ENCODE measurements at regions not wholly inside any gene's neighbourhood (a gene's known extent, or its start where the extent isn't known, plus 50 kb on each side); places are given as distances from the start of the nearest gene placed in this dataset.

- DNase-seq (ENCODE audit: insufficient read length, low spot score) (no peak), FAIRE-seq (no peak)
- TF ChIP-seq PAX5 (IDR thresholded peaks at IDR 0.05; ENCODE audit: insufficient read depth, low read length, severe bottlenecking) = no peak
- TF ChIP-seq POU2F2 (IDR thresholded peaks at IDR 0.05; ENCODE audit: low read depth, low read length) = no peak
- TF ChIP-seq POLR2AphosphoS5 (IDR thresholded peaks at IDR 0.05; ENCODE audit: low read depth, low read length) = no peak
- no peak for TF ChIP-seq POLR2A (IDR thresholded peaks at IDR 0.05; ENCODE audit: low read depth, low read length)
- TF ChIP-seq TAF1 (IDR thresholded peaks at IDR 0.05; ENCODE audit: low read depth, low read length) = no peak
- TF ChIP-seq SPI1 (IDR thresholded peaks at IDR 0.05; ENCODE audit: low read depth, low read length) = no peak
Observed at GRCh38 chr9:121568343-121569265, 69.0 kb upstream of the GGTA1 start.

- DNase-seq (ENCODE audit: insufficient read length, low spot score) = no peak
- no peak for TF ChIP-seq PAX5 (IDR thresholded peaks at IDR 0.05; ENCODE audit: insufficient read depth, low read length, severe bottlenecking)
- no peak for TF ChIP-seq POU2F2 (IDR thresholded peaks at IDR 0.05; ENCODE audit: low read depth, low read length)
- TF ChIP-seq POLR2AphosphoS5 (IDR thresholded peaks at IDR 0.05; ENCODE audit: low read depth, low read length) = no peak
- TF ChIP-seq SPI1 (IDR thresholded peaks at IDR 0.05; ENCODE audit: low read depth, low read length) = no peak
- no peak for TF ChIP-seq TAF1 (IDR thresholded peaks at IDR 0.05; ENCODE audit: low read depth, low read length)
- no peak for FAIRE-seq
Observed at GRCh38 chr9:121569266-121569648, 69.6 kb upstream of the GGTA1 start.

GRCh38 chr9:121572581-121572980 lies 72.9 kb upstream of the GGTA1 start:
- FAIRE-seq = no peak
- TF ChIP-seq PAX5 (IDR thresholded peaks at IDR 0.05; ENCODE audit: insufficient read depth, low read length, severe bottlenecking) (no peak), POLR2AphosphoS5 (IDR thresholded peaks at IDR 0.05; ENCODE audit: low read depth, low read length) (no peak), SPI1 (IDR thresholded peaks at IDR 0.05; ENCODE audit: low read depth, low read length) (no peak), POU2F2 (IDR thresholded peaks at IDR 0.05; ENCODE audit: low read depth, low read length) (no peak), POLR2A (IDR thresholded peaks at IDR 0.05; ENCODE audit: low read depth, low read length) (no peak), TAF1 (IDR thresholded peaks at IDR 0.05; ENCODE audit: low read depth, low read length) (no peak)
- DNase-seq (ENCODE audit: insufficient read length, low spot score) = no peak

GRCh38 chr9:121573717-121574485 lies 74.3 kb upstream of the GGTA1 start:
- TF ChIP-seq SPI1 (IDR thresholded peaks at IDR 0.05; ENCODE audit: low read depth, low read length) (no peak), POLR2A (IDR thresholded peaks at IDR 0.05; ENCODE audit: low read depth, low read length) (no peak)
- DNase-seq (ENCODE audit: insufficient read length, low spot score) (no peak), FAIRE-seq (no peak)

- no peak for TF ChIP-seq PAX5 (IDR thresholded peaks at IDR 0.05; ENCODE audit: insufficient read depth, low read length, severe bottlenecking)
- TF ChIP-seq POU2F2 (IDR thresholded peaks at IDR 0.05; ENCODE audit: low read depth, low read length) = no peak
- TF ChIP-seq POLR2A (IDR thresholded peaks at IDR 0.05; ENCODE audit: low read depth, low read length) = no peak
- TF ChIP-seq POLR2AphosphoS5 (IDR thresholded peaks at IDR 0.05; ENCODE audit: low read depth, low read length) = no peak
- TF ChIP-seq SPI1 (IDR thresholded peaks at IDR 0.05; ENCODE audit: low read depth, low read length) = no peak
- TF ChIP-seq TAF1 (IDR thresholded peaks at IDR 0.05; ENCODE audit: low read depth, low read length) = no peak
Observed at GRCh38 chr9:121574774-121575519, 75.3 kb upstream of the GGTA1 start.

GRCh38 chr9:121576281-121577075 lies 75.0 kb upstream of the DAB2IP start:
- TF ChIP-seq POLR2A (IDR thresholded peaks at IDR 0.05; ENCODE audit: low read depth, low read length) = no peak
- no peak for TF ChIP-seq SPI1 (IDR thresholded peaks at IDR 0.05; ENCODE audit: low read depth, low read length)
- no peak for TF ChIP-seq POU2F2 (IDR thresholded peaks at IDR 0.05; ENCODE audit: low read depth, low read length)
- no peak for TF ChIP-seq PAX5 (IDR thresholded peaks at IDR 0.05; ENCODE audit: insufficient read depth, low read length, severe bottlenecking)
- TF ChIP-seq TAF1 (IDR thresholded peaks at IDR 0.05; ENCODE audit: low read depth, low read length) = no peak
- TF ChIP-seq POLR2AphosphoS5 (IDR thresholded peaks at IDR 0.05; ENCODE audit: low read depth, low read length) = no peak
- no peak for DNase-seq (ENCODE audit: insufficient read length, low spot score)
- FAIRE-seq = no peak

More at GRCh38 chr9:121574774-121575519, 75.3 kb upstream of the GGTA1 start:
- DNase-seq (ENCODE audit: insufficient read length, low spot score) (no peak), FAIRE-seq (no peak)

- TF ChIP-seq POLR2AphosphoS5 (IDR thresholded peaks at IDR 0.05; ENCODE audit: low read depth, low read length) (no peak), TAF1 (IDR thresholded peaks at IDR 0.05; ENCODE audit: low read depth, low read length) (no peak), POU2F2 (IDR thresholded peaks at IDR 0.05; ENCODE audit: low read depth, low read length) (no peak), PAX5 (IDR thresholded peaks at IDR 0.05; ENCODE audit: insufficient read depth, low read length, severe bottlenecking) (no peak), POLR2A (IDR thresholded peaks at IDR 0.05; ENCODE audit: low read depth, low read length) (no peak), SPI1 (IDR thresholded peaks at IDR 0.05; ENCODE audit: low read depth, low read length) (no peak)
- no peak for FAIRE-seq
- DNase-seq (ENCODE audit: insufficient read length, low spot score) = no peak
Observed at GRCh38 chr9:121577166-121577565, 74.3 kb upstream of the DAB2IP start.

GRCh38 chr9:121577572-121577971 lies 73.9 kb upstream of the DAB2IP start:
- FAIRE-seq (no peak), DNase-seq (ENCODE audit: insufficient read length, low spot score) (no peak)
- no peak for TF ChIP-seq POLR2AphosphoS5 (IDR thresholded peaks at IDR 0.05; ENCODE audit: low read depth, low read length)
- no peak for TF ChIP-seq TAF1 (IDR thresholded peaks at IDR 0.05; ENCODE audit: low read depth, low read length)
- TF ChIP-seq POU2F2 (IDR thresholded peaks at IDR 0.05; ENCODE audit: low read depth, low read length) = no peak
